ENCODE measurements at regions not wholly inside any gene's neighbourhood (a gene's known extent, or its start where the extent isn't known, plus 50 kb on each side); places are given as distances from the start of the nearest gene placed in this dataset.

DNA sequence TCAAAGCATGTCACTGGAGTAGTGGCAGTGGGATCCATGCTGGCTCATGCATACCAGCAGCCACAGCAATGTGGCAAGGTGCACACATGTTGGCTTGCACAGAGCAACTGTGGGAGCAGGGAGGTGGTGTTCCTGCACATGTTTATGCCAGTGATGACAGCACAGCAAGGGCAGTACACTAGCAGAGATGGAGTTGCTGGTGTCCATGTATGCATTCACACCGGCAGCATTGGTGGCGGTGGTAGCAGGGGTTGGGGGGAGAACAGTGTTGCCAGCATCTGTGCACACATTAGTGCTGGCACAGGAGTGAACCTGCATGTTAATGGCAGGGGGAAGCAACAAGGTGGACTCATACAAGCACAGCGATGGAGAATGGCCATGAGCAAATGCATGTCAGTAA lies 202.0 kb upstream of the KCNMB2 start:
- TF ChIP-seq POLR2AphosphoS5 (IDR thresholded peaks at IDR 0.05; ENCODE audit: borderline replicate concordance, low read depth, low read length) = no peak
- no peak for TF ChIP-seq EZH2 (IDR thresholded peaks at IDR 0.05)

Measured in SK-N-MC (cell line).